ENCODE measurements at regions not wholly inside any gene's neighbourhood (a gene's known extent, or its start where the extent isn't known, plus 50 kb on each side); places are given as distances from the start of the nearest gene placed in this dataset.
A peak's percentile ranks its signal among the peaks of the same experiment; 100 is the strongest.

DNA sequence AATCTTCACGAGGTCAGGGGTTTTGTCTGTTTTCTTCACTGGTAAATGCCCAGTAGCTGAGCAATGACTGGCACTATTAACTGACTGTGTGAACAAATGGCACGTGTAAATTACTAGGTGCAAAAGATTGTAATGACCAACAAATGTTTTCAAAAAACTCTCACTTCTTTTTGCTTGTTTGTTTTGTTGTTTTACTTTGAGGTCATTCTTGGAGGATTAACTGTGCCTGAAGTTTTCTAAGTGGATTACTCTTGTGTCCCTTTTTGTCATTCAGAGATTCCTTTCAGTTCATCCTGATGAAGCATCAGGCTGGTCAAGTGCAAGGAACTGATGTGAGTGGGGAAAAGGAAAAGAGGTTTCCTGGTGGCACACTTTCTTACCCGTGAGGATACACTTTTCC is 74.4 kb upstream of the PPP1R3C start:
- H3K9me3 ChIP-seq: no peaks in the 10 kb centered on the region
- H3K36me3 ChIP-seq (replicated peaks): no peaks in the 10 kb centered on the region
- H3K4me3 ChIP-seq: no peak overlapping the region
- peaks cover 3% of the 10 kb centered on the region; the same call in 1 of the 2 replicates for H3K4me1 ChIP-seq
- peak in 1 of 2 experiments; percentile 9 for DNase-seq (ENCODE audit: low spot score in 2 of 2)
- in situ Hi-C loops (cut with MboI; ENCODE audit: low sequenced_read_pairs): no loop called here
- H3K27me3 ChIP-seq (ENCODE audit: low read depth): peaks cover 2% of the 10 kb centered on the region

DNA sequence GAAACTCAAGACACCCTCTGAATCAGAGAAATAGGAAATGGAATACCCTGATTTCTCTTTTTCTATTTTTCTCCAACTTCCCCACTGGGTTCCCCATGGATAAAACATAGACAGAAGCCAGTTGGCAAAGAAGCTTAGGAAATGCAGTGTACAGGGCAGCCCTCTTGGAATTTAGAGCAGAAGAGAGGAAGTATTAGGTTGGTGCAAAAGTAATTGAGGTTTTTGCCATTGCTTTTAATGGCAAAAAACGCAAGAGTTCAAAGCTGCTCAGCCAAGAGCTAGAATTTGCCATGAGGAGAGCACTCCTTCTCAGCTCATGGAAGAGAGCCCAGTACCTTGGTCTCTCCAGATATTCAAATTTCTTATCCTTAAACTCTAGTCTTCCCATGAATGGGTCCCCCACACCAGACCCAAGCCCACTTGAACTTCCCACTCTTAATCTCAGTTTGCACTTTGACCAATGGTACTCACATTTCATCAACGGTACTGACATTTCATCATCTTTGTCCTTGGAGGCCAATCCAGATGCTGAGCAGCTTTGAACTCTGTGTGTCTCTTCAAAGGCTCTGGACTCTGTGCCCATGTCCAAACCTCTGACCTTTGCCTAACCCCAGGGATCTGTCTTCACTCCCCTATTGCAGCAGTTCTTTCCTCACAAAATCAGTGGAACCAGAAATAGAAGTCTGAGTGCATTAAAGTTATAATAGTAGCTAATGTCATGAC is 73.2 kb upstream of the PPP1R3C start:
- Histone ChIP-seq H3K27me3 (ENCODE audit: low read depth) (peaks cover 2% of the 10 kb centered on the region), H3K9me3 (no peaks in the 10 kb centered on the region), H3K36me3 (replicated peaks) (no peaks in the 10 kb centered on the region), H3K4me1 (peaks cover 3% of the 10 kb centered on the region; the same call in 1 of the 2 replicates), H3K4me3 (no peak overlapping the region)
- DNase-seq (ENCODE audit: low spot score in 2 of 2): no peak
- in situ Hi-C loops (cut with MboI; ENCODE audit: low sequenced_read_pairs): no loop called here

DNA sequence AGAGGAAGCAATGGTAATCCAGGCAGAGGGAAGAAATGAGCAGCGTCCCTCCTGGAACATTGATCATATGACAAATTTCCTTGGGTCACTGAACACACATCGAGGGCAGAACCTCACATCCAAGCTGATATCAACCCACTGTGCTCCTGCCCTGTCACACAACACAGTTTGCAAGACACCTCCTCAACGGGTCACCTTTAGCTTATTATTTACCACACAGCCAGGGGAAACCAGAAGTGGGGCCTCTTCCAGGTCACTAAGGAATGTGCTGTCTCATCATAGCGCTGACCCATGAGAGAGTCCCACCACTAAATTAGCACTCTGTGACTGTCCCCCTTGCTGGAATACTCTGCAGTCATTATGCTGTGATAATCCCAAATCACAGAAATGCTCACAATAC is 69.7 kb upstream of the PPP1R3C start:
- Histone ChIP-seq H3K36me3 (replicated peaks) (no peaks in the 10 kb centered on the region), H3K27me3 (ENCODE audit: low read depth) (peaks cover 2% of the 10 kb centered on the region), H3K9me3 (no peaks in the 10 kb centered on the region), H3K4me1 (no peaks in the 10 kb centered on the region), H3K4me3 (no peak overlapping the region)
- DNase-seq (ENCODE audit: low spot score in 2 of 2): no peak
- in situ Hi-C loops (cut with MboI; ENCODE audit: low sequenced_read_pairs): no loop called here

- in situ Hi-C loops (cut with MboI; ENCODE audit: low sequenced_read_pairs): no loop called here
- DNase-seq (ENCODE audit: low spot score in 2 of 2): no peak
Measured at GRCh38 chr10:91700788-91701444, 68.0 kb upstream of the PPP1R3C start.

GRCh38 chr10:91700273-91700672 is 67.4 kb upstream of the PPP1R3C start:
- Histone ChIP-seq H3K36me3 (replicated peaks) (no peaks in the 10 kb centered on the region), H3K27me3 (ENCODE audit: low read depth) (no peaks in the 10 kb centered on the region; the same call in 1 of the 2 replicates), H3K4me1 (no peaks in the 10 kb centered on the region), H3K4me3 (no peak overlapping the region), H3K9me3 (no peaks in the 10 kb centered on the region)
- in situ Hi-C loops (cut with MboI; ENCODE audit: low sequenced_read_pairs): no loop called here
- no peak for DNase-seq (ENCODE audit: low spot score in 2 of 2)

More at GRCh38 chr10:91700788-91701444, 68.0 kb upstream of the PPP1R3C start:
- Histone ChIP-seq H3K4me1 (no peaks in the 10 kb centered on the region), H3K9me3 (no peaks in the 10 kb centered on the region), H3K36me3 (replicated peaks) (no peaks in the 10 kb centered on the region), H3K27me3 (ENCODE audit: low read depth) (no peaks in the 10 kb centered on the region; the same call in 1 of the 2 replicates), H3K4me3 (no peak overlapping the region)

GRCh38 chr10:91698258-91698657 is 65.4 kb upstream of the PPP1R3C start:
- in situ Hi-C loops (cut with MboI; ENCODE audit: low sequenced_read_pairs): no loop called here
- DNase-seq (ENCODE audit: low spot score in 2 of 2): no peak
- no peaks in the 10 kb centered on the region for H3K9me3 ChIP-seq
- no peaks in the 10 kb centered on the region for H3K4me1 ChIP-seq
- no peak overlapping the region for H3K4me3 ChIP-seq
- no peaks in the 10 kb centered on the region for H3K27me3 ChIP-seq (ENCODE audit: low read depth)
- no peaks in the 10 kb centered on the region for H3K36me3 ChIP-seq (replicated peaks)

DNA sequence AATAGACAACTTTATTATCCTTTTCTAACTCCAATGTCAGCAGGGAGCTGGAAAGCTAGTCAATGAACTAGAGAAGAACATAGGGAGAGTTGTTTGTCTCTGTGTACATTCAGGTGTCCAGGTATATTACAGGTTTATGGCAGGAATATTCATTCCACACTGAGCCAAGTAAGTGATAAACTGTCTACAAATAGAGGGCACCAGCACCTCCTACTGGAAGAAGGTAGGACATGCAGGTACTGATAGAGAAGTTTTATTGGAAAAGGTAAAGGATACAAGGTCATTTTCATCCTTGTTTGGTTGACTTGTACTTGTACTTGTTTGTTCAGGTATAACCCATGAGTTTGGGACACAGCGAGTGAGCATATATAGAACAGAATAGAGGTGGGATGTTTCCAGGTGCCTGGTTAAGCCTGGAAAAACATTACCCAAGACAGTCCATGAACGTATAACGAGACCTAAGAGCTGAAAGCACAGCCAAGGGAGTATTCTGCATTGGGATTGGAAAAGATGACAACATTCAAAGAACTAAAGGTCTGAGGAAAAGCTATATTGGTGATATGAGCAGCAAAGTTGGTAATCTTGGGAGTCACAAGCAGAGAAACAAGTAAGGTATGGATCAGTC is 61.4 kb upstream of the PPP1R3C start:
- peak; percentile 14 to 36 for DNase-seq (ENCODE audit: low spot score in 2 of 2)
- Histone ChIP-seq H3K4me1 (no peaks in the 10 kb centered on the region), H3K4me3 (no peak overlapping the region), H3K27me3 (ENCODE audit: low read depth) (no peaks in the 10 kb centered on the region), H3K36me3 (replicated peaks) (no peaks in the 10 kb centered on the region), H3K9me3 (no peaks in the 10 kb centered on the region)
- in situ Hi-C loops (cut with MboI; ENCODE audit: low sequenced_read_pairs): no loop called here

DNA sequence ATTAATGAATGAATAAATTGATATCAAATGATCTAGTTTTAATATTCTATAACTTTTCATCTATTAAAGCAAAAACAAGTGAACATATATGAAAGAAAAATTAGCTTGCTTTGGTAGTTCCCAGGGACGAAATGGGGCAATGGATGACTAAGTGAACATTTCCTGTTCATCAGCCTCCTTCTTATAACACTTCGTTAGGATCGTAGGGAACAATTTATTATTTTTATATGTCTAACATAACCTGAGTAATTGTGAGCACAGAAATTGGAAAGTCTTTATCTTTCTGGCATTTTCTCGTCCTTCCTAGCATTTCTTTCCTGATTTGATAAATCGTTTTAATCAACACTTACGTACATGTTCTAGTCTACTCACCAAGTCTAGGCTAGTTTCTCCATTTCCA is 59.1 kb upstream of the PPP1R3C start:
- DNase-seq (ENCODE audit: low spot score in 2 of 2): no peak
- Histone ChIP-seq H3K4me1 (no peaks in the 10 kb centered on the region), H3K36me3 (replicated peaks) (no peaks in the 10 kb centered on the region), H3K9me3 (no peaks in the 10 kb centered on the region), H3K27me3 (ENCODE audit: low read depth) (no peaks in the 10 kb centered on the region), H3K4me3 (no peak overlapping the region)
- in situ Hi-C loops (cut with MboI; ENCODE audit: low sequenced_read_pairs): no loop called here

GRCh38 chr10:91690996-91691676 is 58.3 kb upstream of the PPP1R3C start:
- DNase-seq (ENCODE audit: low spot score in 2 of 2): no peak

GRCh38 chr10:91690412-91690811 is 57.5 kb upstream of the PPP1R3C start:
- Histone ChIP-seq H3K9me3 (no peaks in the 10 kb centered on the region), H3K4me3 (no peak overlapping the region), H3K36me3 (replicated peaks) (no peaks in the 10 kb centered on the region), H3K4me1 (no peaks in the 10 kb centered on the region), H3K27me3 (ENCODE audit: low read depth) (0 out of 2 replicates have a peak, but pooled peaks cover 2% of the 10 kb centered on the region)
- in situ Hi-C loops (cut with MboI; ENCODE audit: low sequenced_read_pairs): no loop called here
- no peak for DNase-seq (ENCODE audit: low spot score in 2 of 2)

More at GRCh38 chr10:91690996-91691676, 58.3 kb upstream of the PPP1R3C start:
- no peaks in the 10 kb centered on the region for H3K9me3 ChIP-seq
- H3K4me1 ChIP-seq: no peaks in the 10 kb centered on the region
- no peak overlapping the region for H3K4me3 ChIP-seq
- in situ Hi-C loops (cut with MboI; ENCODE audit: low sequenced_read_pairs): no loop called here
- H3K36me3 ChIP-seq (replicated peaks): no peaks in the 10 kb centered on the region
- H3K27me3 ChIP-seq (ENCODE audit: low read depth): no peaks in the 10 kb centered on the region

GRCh38 chr10:91689731-91690168 is 56.9 kb upstream of the PPP1R3C start:
- no peak for DNase-seq (ENCODE audit: low spot score in 2 of 2)
- H3K4me1 ChIP-seq: no peaks in the 10 kb centered on the region
- in situ Hi-C loops (cut with MboI; ENCODE audit: low sequenced_read_pairs): no loop called here
- H3K4me3 ChIP-seq: no peak overlapping the region
- H3K9me3 ChIP-seq: no peaks in the 10 kb centered on the region
- 0 out of 2 replicates have a peak, but pooled peaks cover 2% of the 10 kb centered on the region for H3K27me3 ChIP-seq (ENCODE audit: low read depth)
- no peaks in the 10 kb centered on the region for H3K36me3 ChIP-seq (replicated peaks)

DNA sequence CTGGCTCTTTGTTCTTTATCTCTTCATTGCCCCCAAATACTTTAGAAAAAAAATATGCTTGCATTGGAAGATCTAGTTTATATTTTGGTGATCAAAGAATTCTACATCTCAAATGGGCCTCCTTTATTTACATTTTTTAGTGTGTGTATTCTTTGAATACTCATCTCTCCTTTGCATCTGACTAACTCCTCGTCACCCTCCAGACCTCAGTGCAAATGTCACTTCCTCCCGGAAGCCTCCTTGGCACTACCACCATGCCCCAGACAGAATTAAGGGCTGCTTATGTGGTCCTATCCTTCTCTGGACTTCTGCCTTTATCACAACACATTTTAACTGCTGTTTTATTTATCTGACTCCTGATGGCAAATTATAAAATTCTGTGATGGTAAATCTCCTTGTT is 52.0 kb upstream of the PPP1R3C start:
- no peaks in the 10 kb centered on the region for H3K4me1 ChIP-seq
- no peaks in the 10 kb centered on the region for H3K36me3 ChIP-seq (replicated peaks)
- in situ Hi-C loops (cut with MboI; ENCODE audit: low sequenced_read_pairs): no loop called here
- 0 out of 2 replicates have a peak, but pooled peaks cover 2% of the 10 kb centered on the region for H3K27me3 ChIP-seq (ENCODE audit: low read depth)
- DNase-seq (ENCODE audit: low spot score in 2 of 2): no peak
- no peak overlapping the region for H3K4me3 ChIP-seq
- no peaks in the 10 kb centered on the region for H3K9me3 ChIP-seq

DNA sequence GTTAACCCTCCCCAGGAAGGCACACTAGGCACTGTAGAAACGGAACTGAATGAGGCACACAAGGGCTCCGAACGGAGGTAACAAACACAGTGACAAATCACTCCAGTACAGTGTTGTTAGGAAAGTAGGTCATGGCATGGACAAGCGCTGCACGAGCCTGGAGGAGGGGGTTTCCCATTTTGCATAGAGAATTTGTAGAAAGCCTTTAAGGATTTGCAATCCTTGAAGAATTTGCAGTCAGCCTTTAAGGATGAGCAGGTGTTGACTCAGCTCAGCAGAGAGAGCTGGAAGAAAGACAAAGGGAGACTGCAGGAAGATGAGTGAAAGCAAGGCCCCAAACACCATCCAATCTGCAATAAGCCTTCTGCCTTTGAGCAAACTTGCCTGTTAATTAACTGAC is 51.1 kb upstream of the PPP1R3C start:
- Histone ChIP-seq H3K9me3 (no peaks in the 10 kb centered on the region), H3K27me3 (ENCODE audit: low read depth) (0 out of 2 replicates have a peak, but pooled peaks cover 2% of the 10 kb centered on the region), H3K4me3 (no peak overlapping the region), H3K4me1 (no peaks in the 10 kb centered on the region), H3K36me3 (replicated peaks) (no peaks in the 10 kb centered on the region)
- in situ Hi-C loops (cut with MboI; ENCODE audit: low sequenced_read_pairs): no loop called here
- no peak for DNase-seq (ENCODE audit: low spot score in 2 of 2)

Data from HAP-1 (cell line).